ENCODE measurements at regions not wholly inside any gene's neighbourhood (a gene's known extent, or its start where the extent isn't known, plus 50 kb on each side); places are given as distances from the start of the nearest gene placed in this dataset.

DNA sequence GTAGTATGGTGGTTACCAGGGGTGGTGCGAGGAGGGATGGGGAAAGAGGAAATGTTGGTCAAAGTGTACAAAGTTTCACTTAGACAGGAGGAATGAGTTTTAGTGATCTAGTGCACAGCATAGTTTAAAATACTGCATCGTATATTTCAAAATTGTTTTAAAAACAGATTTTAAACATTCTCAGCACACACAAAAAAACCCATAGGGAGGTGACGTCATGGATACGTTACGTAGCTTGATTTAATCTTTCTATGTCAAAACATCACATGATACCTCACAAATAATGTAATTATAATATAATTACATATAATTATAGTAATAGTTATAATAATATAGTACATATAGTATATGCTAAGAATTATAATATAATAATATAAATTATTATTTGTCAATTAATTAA lies 614.2 kb downstream of the TMEM114 start:
- Histone ChIP-seq H3K36me3 (ENCODE audit: control insufficient read depth, insufficient read depth, low read length) (no peaks in the 10 kb centered on the region), H3K27me3 (replicated peaks; ENCODE audit: control insufficient read depth, insufficient read depth, low read length) (no peaks in the 10 kb centered on the region), H3K4me3 (replicated peaks; ENCODE audit: low read depth, low read length) (no peak overlapping the region)
- DNase-seq (ENCODE audit: extremely low read depth, insufficient read length), result no peak
- TF ChIP-seq, protein P1, sequence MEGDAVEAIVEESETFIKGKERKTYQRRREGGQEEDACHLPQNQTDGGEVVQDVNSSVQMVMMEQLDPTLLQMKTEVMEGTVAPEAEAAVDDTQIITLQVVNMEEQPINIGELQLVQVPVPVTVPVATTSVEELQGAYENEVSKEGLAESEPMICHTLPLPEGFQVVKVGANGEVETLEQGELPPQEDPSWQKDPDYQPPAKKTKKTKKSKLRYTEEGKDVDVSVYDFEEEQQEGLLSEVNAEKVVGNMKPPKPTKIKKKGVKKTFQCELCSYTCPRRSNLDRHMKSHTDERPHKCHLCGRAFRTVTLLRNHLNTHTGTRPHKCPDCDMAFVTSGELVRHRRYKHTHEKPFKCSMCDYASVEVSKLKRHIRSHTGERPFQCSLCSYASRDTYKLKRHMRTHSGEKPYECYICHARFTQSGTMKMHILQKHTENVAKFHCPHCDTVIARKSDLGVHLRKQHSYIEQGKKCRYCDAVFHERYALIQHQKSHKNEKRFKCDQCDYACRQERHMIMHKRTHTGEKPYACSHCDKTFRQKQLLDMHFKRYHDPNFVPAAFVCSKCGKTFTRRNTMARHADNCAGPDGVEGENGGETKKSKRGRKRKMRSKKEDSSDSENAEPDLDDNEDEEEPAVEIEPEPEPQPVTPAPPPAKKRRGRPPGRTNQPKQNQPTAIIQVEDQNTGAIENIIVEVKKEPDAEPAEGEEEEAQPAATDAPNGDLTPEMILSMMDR (IDR thresholded peaks at IDR 0.05; ENCODE audit: insufficient read depth, low read length, poor library complexity, severe bottlenecking), result no peak

DNA sequence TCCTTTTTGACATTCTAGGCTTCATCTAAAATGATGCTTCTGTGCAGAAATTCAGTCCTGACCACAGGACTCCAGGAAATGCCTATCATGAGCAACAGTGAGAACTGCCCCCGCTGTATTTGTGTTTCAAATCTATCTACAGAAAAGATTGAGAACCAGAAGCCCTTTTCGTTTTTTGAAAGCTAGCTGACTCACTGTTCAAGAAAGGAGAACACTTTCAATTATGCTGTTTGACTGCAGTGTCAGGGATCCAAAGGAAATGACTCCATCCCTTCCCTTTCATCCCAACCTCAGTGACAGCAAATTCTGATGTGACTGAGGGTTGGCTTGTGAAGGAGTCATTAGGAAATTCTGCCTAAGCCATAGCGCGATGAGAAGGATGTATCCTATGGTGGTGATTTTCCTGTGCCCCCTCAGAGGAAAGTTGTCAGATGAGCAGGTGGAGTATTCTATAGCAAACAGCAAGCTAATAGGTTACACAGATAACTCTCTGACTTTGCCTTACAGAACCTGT lies 622.3 kb downstream of the TMEM114 start:
- DNase-seq (ENCODE audit: extremely low read depth, insufficient read length), result no peak
- TF ChIP-seq, protein P1 (IDR thresholded peaks at IDR 0.05; ENCODE audit: insufficient read depth, low read length, poor library complexity, severe bottlenecking), result no peak
- no peak overlapping the region for H3K4me3 ChIP-seq (replicated peaks; ENCODE audit: low read depth, low read length)
- H3K27me3 ChIP-seq (replicated peaks; ENCODE audit: control insufficient read depth, insufficient read depth, low read length), result no peaks in the 10 kb centered on the region
- H3K36me3 ChIP-seq (ENCODE audit: control insufficient read depth, insufficient read depth, low read length), result no peaks in the 10 kb centered on the region

DNA sequence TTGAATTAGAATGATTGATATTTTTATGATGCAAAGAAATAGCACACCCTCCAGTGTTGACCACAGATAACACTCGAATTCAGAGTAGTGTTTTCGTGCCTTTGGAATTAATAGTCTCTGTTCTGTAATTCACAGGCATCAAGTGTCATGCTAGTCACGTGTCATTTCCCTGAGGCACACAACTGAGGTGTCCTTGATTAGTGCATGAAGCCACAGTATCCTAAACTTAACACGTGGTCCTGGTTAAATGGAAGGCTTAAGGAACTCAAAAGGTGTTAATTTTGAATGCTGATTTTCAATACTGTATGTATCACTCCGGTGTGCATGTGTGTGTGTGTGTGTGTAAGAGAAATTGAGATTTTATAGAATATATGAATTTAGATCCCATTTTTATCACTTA lies 625.6 kb downstream of the TMEM114 start:
- no peak for DNase-seq (ENCODE audit: extremely low read depth, insufficient read length)
- Histone ChIP-seq H3K27me3 (replicated peaks; ENCODE audit: control insufficient read depth, insufficient read depth, low read length) (no peaks in the 10 kb centered on the region), H3K4me3 (replicated peaks; ENCODE audit: low read depth, low read length) (no peak overlapping the region), H3K36me3 (ENCODE audit: control insufficient read depth, insufficient read depth, low read length) (no peaks in the 10 kb centered on the region)
- TF ChIP-seq, protein P1 (IDR thresholded peaks at IDR 0.05; ENCODE audit: insufficient read depth, low read length, poor library complexity, severe bottlenecking), result no peak

DNA sequence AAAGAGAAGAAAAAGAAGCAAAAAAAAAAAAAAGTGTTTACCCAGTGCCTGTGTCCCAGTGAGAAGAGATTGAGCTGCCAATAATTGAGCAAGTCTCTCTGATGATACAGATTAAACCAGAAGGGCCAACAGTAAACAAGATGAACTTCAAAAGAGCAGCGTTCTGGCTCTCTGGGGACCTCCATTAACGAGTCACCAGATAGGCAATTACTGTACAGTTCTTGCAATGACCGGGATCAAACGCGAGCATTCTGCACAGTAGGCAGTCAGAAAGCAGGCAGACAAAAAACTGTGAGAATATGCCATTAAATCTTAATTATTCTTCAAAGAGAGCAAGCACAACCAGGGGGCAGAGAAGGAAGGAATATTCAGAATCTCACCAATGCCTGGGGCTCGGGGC lies 626.1 kb downstream of the TMEM114 start:
- Histone ChIP-seq H3K4me3 (replicated peaks; ENCODE audit: low read depth, low read length) (no peak overlapping the region), H3K36me3 (ENCODE audit: control insufficient read depth, insufficient read depth, low read length) (no peaks in the 10 kb centered on the region)
- DNase-seq (ENCODE audit: extremely low read depth, insufficient read length), result no peak

DNA sequence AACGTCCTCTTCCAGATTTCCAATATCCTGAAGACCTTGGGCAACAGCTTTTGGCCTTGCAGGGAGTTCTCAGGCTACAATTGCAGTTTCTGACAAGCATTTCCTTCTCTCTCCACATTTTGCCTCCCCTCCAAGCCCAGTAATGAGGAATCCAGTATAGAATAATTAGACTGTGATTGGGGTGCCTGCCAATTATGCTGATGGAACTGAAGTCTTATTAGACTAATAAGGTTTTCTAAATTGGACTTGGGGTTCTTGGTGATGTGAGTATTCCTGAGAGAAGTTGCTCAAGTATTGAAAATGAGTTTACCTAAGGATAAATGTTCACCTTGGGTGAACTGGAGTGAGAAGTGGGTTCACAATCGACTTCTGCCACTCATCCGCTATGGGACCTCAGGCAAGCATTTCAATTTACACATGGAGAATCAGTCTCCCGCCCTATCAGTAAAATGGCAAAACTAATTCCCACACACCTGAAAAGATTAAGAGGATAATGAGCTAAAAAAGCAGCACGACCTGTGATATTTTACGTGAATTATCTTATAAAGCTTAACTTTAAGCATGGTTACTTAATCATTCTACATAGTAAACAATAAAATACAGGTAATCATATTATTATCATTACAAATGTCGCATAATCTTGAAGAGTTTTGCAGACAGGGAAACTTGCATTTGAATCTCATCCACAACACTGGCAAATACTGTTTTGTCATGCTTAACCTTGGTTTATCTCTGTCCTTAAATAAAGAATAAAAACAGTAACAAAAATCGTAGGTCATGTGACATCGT lies 628.0 kb downstream of the TMEM114 start:
- H3K36me3 ChIP-seq (ENCODE audit: control insufficient read depth, insufficient read depth, low read length), result no peaks in the 10 kb centered on the region
- no peak for DNase-seq (ENCODE audit: extremely low read depth, insufficient read length)
- H3K27me3 ChIP-seq (replicated peaks; ENCODE audit: control insufficient read depth, insufficient read depth, low read length), result no peaks in the 10 kb centered on the region
- TF ChIP-seq, protein P1 (IDR thresholded peaks at IDR 0.05; ENCODE audit: insufficient read depth, low read length, poor library complexity, severe bottlenecking), result no peak
- no peak overlapping the region for H3K4me3 ChIP-seq (replicated peaks; ENCODE audit: low read depth, low read length)

More for the DNA sequence above, 626.1 kb downstream of the TMEM114 start:
- H3K27me3 ChIP-seq (replicated peaks; ENCODE audit: control insufficient read depth, insufficient read depth, low read length), result no peaks in the 10 kb centered on the region
- TF ChIP-seq, protein P1 (IDR thresholded peaks at IDR 0.05; ENCODE audit: insufficient read depth, low read length, poor library complexity, severe bottlenecking), result no peak
